Hepatocyte (in vitro differentiated cells): ENCODE measurements at regions not wholly inside any gene's neighbourhood (a gene's known extent, or its start where the extent isn't known, plus 50 kb on each side); places are given as distances from the start of the nearest gene placed in this dataset.

Experiments used
- CTCF ChIP-seq: fragments of 200-600 bp; sonication (generic); IDR thresholded peaks from 2 replicates; pipeline ENCODE4 v1.5.1; 2016; ENCODE audit warnings: antibody characterized with exemption, mild to moderate bottlenecking; ENCODE audit not compliant: poor library complexity
- EZH2 ChIP-seq: fragments of 200-600 bp; sonication (generic); IDR thresholded peaks from 2 replicates; pipeline ENCODE4 v1.6.1; 2016; ENCODE audit warnings: antibody characterized with exemption, mild to moderate bottlenecking, borderline replicate concordance
- EZH2phosphoT487 ChIP-seq: fragments of 200-600 bp; sonication (generic); IDR thresholded peaks from one replicate; pipeline ENCODE4 v1.6.1; 2018; ENCODE audit warnings: antibody characterized with exemption, mild to moderate bottlenecking, low read depth, moderate library complexity; ENCODE audit not compliant: unreplicated experiment, severe bottlenecking

DNA sequence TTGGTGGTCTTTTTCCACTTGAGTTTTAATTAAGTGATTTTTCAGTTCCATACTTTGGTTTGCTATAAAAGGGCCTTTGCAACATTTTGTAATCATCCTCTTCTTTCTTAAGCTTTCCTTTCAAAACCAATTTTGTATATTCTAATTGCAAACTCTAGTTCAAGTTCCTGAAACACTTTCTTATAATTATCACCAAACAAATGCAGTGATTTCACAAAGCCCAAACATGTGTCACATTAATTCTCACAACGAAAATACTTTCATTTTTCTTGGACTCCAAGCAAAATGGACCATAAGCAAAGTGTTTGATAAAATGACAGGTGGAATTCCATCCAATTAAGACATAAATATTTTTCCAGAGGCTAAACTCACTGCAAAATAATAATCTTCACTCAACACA, 188.2 kb upstream of the IRX5 start:
- no peak for TF ChIP-seq CTCF
- no peak for TF ChIP-seq EZH2phosphoT487
- TF ChIP-seq EZH2, result no peak
